OCI-LY3 (cell line): ENCODE measurements at regions not wholly inside any gene's neighbourhood (a gene's known extent, or its start where the extent isn't known, plus 50 kb on each side); places are given as distances from the start of the nearest gene placed in this dataset.

ENCODE experiments used
- CTCF ChIP-seq: fragments of 200-600, 300-600 bp; sonication (generic); IDR thresholded peaks from 2 replicates; pipeline ENCODE4 v1.5.1; 2014; ENCODE audit warnings: antibody characterized with exemption, low read length, low read depth
- EZH2phosphoT487 ChIP-seq: fragments of 200-600 bp; shearing (Covaris generic); IDR thresholded peaks from 2 replicates; pipeline ENCODE4 v1.6.1; 2018; ENCODE audit warnings: antibody characterized with exemption, mixed run types, low read depth

- TF ChIP-seq CTCF (no peak), EZH2phosphoT487 (no peak)
These were observed 80.9 kb upstream of the SRSF6 start for GRCh38 chr20:43376831-43377230.
